AG10803 (cell line): ENCODE measurements at regions not wholly inside any gene's neighbourhood (a gene's known extent, or its start where the extent isn't known, plus 50 kb on each side); places are given as distances from the start of the nearest gene placed in this dataset.

Experiments used
- DNase-seq: peaks from one replicate; pipeline ENCODE4 v3.0.0; 2010; ENCODE audit warnings: low read depth
- H3K4me3 ChIP-seq: 2 replicates; pipeline ENCODE4 v1.5.1; 2011; ENCODE audit warnings: mild to moderate bottlenecking, low read length, control low read depth
- CTCF ChIP-seq: conservative IDR thresholded peaks from 2 replicates; pipeline ENCODE4 v1.5.1; 2011; ENCODE audit warnings: mild to moderate bottlenecking, low read length, control low read depth, inconsistent platforms

GRCh38 chr7:155401231-155401630 is 56.7 kb upstream of the EN2 start:
- no peak for TF ChIP-seq CTCF
- DNase-seq, result no peak
- H3K4me3 ChIP-seq, result no peak overlapping the region

- TF ChIP-seq CTCF, result no peak
- no peak for DNase-seq
- no peak overlapping the region for H3K4me3 ChIP-seq
These were observed 56.0 kb upstream of the EN2 start for GRCh38 chr7:155401884-155402283.

DNA sequence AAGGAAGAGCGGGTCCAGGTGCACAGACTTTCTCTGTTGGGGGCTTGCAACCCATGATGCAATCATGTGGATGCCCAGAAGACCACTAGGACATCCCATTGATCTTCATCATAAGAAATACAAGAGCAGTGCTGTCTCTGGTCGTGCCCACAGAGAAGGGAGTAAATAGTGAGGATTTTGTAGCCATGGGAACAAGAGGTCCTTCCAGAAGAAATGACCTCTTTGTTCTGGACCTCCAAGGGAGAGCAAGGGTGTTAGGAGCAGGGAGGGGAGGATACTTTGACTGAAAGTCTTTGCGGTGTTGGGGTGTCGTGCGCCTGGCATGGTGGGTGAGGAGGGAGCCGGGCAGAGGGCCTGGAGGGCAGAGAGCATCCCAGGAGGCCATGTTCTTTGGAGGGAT is 55.0 kb upstream of the EN2 start:
- no peak overlapping the region for H3K4me3 ChIP-seq
- DNase-seq, result no peak
- TF ChIP-seq CTCF, result no peak

DNA sequence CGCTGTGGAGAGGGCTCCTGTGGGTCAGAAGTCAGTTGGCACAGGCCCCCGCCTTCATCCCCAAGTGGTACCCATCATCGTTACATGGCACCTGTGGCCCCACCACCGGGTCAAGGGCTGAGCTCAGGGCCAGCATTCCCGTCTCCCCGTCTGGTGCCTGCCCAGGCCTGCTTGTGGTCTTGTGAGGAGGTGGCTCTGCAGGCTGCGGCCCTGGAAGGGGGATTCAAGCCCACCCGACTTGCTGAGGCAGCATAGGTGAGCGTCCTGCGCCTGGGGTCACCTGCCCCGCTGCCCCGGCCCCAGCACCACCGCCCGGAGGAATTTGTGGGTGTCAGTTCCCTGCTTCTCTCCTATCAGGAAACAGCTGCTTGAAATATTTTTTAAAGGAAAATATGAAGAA is 53.0 kb upstream of the EN2 start:
- no peak for DNase-seq
- H3K4me3 ChIP-seq, result no peak overlapping the region
- no peak for TF ChIP-seq CTCF

DNA sequence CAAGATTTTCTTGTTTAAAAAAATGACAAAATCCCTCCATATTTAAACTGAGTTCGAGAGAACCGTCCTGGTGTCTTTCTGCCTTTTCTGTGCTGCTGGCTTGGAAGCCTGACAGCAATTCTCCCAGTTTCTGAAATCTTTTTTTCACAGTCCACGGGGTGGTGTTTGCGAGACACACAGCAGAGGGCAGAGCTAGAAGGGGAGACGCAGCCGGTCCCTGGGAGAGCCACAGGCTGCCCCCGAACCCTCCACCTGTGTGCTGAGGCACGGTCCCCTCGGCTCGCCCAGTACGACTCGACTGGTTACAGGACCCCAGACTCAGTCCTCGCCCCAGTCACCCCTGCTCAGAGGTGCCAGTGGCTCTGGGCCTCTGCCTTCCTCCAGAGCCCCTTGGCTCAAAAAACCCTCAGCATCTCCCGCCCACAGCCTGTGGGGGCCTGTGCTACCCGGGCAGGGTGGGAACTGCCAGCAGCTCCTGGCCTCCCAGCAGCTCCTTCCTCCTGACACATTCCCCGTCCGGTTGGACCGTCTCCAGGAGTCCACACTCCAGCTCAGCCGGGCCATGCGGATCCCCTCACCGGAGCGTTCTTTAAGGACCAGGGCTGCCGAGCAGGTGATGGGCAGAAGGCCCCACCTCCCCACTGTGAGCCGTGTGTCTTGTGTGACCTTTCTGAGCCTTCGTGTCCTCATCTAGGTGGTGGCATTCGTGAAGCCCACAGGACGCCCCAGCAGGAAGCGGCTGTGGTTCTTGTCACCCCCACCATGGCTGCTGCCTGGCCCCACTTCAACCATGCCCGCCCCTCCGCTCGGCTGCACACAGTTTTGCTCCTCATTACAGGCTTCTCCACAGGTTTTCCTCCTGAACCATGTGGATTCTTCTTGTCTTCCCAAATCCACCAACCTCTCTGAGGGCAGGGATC is 52.3 kb upstream of the EN2 start:
- DNase-seq, result no peak
- TF ChIP-seq CTCF, result no peak
- H3K4me3 ChIP-seq, result no peak overlapping the region

DNA sequence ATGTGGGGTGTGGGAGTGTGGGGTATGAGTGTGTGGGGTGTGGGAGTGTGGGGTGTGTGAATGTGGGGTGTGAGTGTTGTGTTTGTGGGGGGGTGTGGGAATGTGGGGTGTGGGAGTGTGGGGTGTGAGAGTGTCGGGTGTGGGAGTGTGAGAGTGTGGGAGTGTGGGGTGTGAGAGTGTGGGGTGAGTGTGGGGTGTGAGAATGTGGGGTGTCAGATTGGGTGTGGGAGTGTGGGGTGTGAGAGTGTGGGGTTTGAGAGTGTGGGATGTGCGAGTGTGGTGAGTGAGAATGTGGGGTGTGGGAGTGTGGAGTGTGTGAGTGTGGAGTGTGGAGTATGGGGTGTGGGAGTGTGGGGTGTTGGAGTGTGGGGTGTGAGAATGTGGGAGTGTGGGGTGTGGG is 50.1 kb upstream of the EN2 start:
- no peak for TF ChIP-seq CTCF
- no peak for DNase-seq
- H3K4me3 ChIP-seq, result no peak overlapping the region
